Ovary (tissue), 7 donors: ENCODE measurements at regions not wholly inside any gene's neighbourhood (a gene's known extent, or its start where the extent isn't known, plus 50 kb on each side); places are given as distances from the start of the nearest gene placed in this dataset.

Source experiments
- DNase-seq, 5 donors: peaks; one replicate each; pipeline ENCODE4 v3.0.0-alpha.2; 2019 to 2020
- H3K27ac ChIP-seq, 2 donors: fragments of 200-600 bp; one replicate each; pipeline versions ENCODE4 v1.5.1 to v1.8.0; 2019 to 2022
- H3K27me3 ChIP-seq: fragments of 200-600 bp; one replicate; pipeline ENCODE4 v1.8.0; 2022
- H3K36me3 ChIP-seq: fragments of 200-600 bp; sonication (generic); one replicate; pipeline ENCODE4 v1.5.1; 2019
- H3K4me1 ChIP-seq: one replicate; pipeline ENCODE4 v1.8.1; 2013; ENCODE audit warnings: mild to moderate bottlenecking, moderate library complexity; ENCODE audit not compliant: insufficient read depth
- H3K4me3 ChIP-seq: fragments of 200-600 bp; sonication (generic); one replicate; pipeline ENCODE4 v1.5.1; 2017
- H3K9me3 ChIP-seq, 2 donors: fragments of 200-600 bp in 1 of 2; sonication (generic) in 1 of 2; one replicate each; pipeline versions ENCODE4 v1.5.1 to v1.8.1; 2013 to 2019; ENCODE audit warnings: mild to moderate bottlenecking in 1 of 2, moderate library complexity in 1 of 2
- CTCF ChIP-seq, 3 donors: fragments of 450-650 bp in 2 of 3; fragments of 200-600 bp in 1 of 3; IDR thresholded peaks; one replicate each; pipeline versions ENCODE4 v1.5.1 to v1.8.0; 2016 to 2022; ENCODE audit warnings: antibody characterized with exemption in 3 of 3, mild to moderate bottlenecking in 1 of 3
- EP300 ChIP-seq: sonication (generic); formaldehyde crosslinking; IDR thresholded peaks from one replicate; pipeline ENCODE4 v1.6.1; 2017; ENCODE audit warnings: antibody characterized with exemption
- POLR2A ChIP-seq: fragments of 450-650 bp; IDR thresholded peaks from one replicate; pipeline ENCODE4 v1.6.1; 2017; ENCODE audit warnings: antibody characterized with exemption, mild to moderate bottlenecking, moderate library complexity
- WGBS, 3 donors: extraction: QIAGEN DNeasy Blood & Tissue Kit in 1 of 3; methylation state at CpG; one replicate each; pipeline versions ENCODE4 v1.1.5 to v1.1.7; 2013 to 2017; 5-methylcytosine and 5-hydroxymethylcytosine counted together
- intact Hi-C, 4 donors: fragments of 100-400 bp; cut with DNase I; formaldehyde crosslinking; loops; one replicate each; pipeline versions ENCODE4 v1.11.0 to v1.15.1; 2022 to 2023
- donor health status: DM: no; HTN: no; CAD: no; lungs with moderate emphysema.
- donor health status: DM: no; HTN: no; CAD: no.
- donor health status: Bipolar disorder and iron deficiency.
- donor health status: DM: no; HTN: no; CAD: no.
- donor health status: DM: yes; HTN: yes; CAD: no.

- intact Hi-C loops, result no loop called here
- no peak for DNase-seq
- no peaks in the 10 kb centered on the region for H3K27me3 ChIP-seq
- no peaks in the 10 kb centered on the region for H3K9me3 ChIP-seq
- H3K27ac ChIP-seq, result no peak overlapping the region
- no peak overlapping the region for H3K4me3 ChIP-seq
- no peak for TF ChIP-seq POLR2A
- no peak for TF ChIP-seq CTCF (IDR thresholded peaks at IDR 0.05)
- TF ChIP-seq EP300, result no peak
- 93 to 97% (median 97%) methylated on average over 7 of the region's 7 CpGs for WGBS, 3 donors
- H3K36me3 ChIP-seq, result no peaks in the 10 kb centered on the region
- H3K4me1 ChIP-seq, result no peaks in the 10 kb centered on the region
Measured at GRCh38 chr2:111231532-111232252, 111.0 kb downstream of the BCL2L11 start.

GRCh38 chr2:111235192-111236015 is 114.7 kb downstream of the BCL2L11 start:
- no peak overlapping the region for H3K27ac ChIP-seq
- TF ChIP-seq CTCF (IDR thresholded peaks at IDR 0.05) (no peak), EP300 (no peak), POLR2A (no peak)
- H3K4me3 ChIP-seq, result no peak overlapping the region
- H3K9me3 ChIP-seq, result no peaks in the 10 kb centered on the region
- H3K4me1 ChIP-seq, result no peaks in the 10 kb centered on the region
- no peaks in the 10 kb centered on the region for H3K27me3 ChIP-seq
- intact Hi-C loops, result no loop called here
- WGBS, 3 donors, result 86 to 89% (median 89%) methylated on average over 13 of the region's 13 CpGs
- no peak for DNase-seq
- no peaks in the 10 kb centered on the region for H3K36me3 ChIP-seq

- Histone ChIP-seq H3K4me3 (no peak overlapping the region), H3K4me1 (no peaks in the 10 kb centered on the region), H3K9me3 (no peaks in the 10 kb centered on the region), H3K27ac (no peak overlapping the region), H3K36me3 (no peaks in the 10 kb centered on the region), H3K27me3 (no peaks in the 10 kb centered on the region)
- TF ChIP-seq POLR2A (no peak), CTCF (IDR thresholded peaks at IDR 0.05) (no peak), EP300 (no peak)
- no peak for DNase-seq
- WGBS, 3 donors, result 92 to 97% (median 93%) methylated on average over 3 of the region's 3 CpGs
- intact Hi-C loops, result no loop called here
Measured at GRCh38 chr2:111236025-111236424, 115.3 kb downstream of the BCL2L11 start.

- Histone ChIP-seq H3K27me3 (no peaks in the 10 kb centered on the region), H3K4me1 (no peaks in the 10 kb centered on the region), H3K9me3 (no peaks in the 10 kb centered on the region), H3K36me3 (no peaks in the 10 kb centered on the region), H3K4me3 (no peak overlapping the region), H3K27ac (no peak overlapping the region)
- no peak for TF ChIP-seq POLR2A
- no peak for TF ChIP-seq EP300
- TF ChIP-seq CTCF (IDR thresholded peaks at IDR 0.05), result no peak
- no peak for DNase-seq
- intact Hi-C loops, result no loop called here
- 89 to 95% (median 91%) methylated on average over 2 of the region's 2 CpGs for WGBS, 3 donors
Measured at GRCh38 chr2:111238296-111238695, 117.6 kb downstream of the BCL2L11 start.
